ENCODE measurements at regions not wholly inside any gene's neighbourhood (a gene's known extent, or its start where the extent isn't known, plus 50 kb on each side); places are given as distances from the start of the nearest gene placed in this dataset.

DNA sequence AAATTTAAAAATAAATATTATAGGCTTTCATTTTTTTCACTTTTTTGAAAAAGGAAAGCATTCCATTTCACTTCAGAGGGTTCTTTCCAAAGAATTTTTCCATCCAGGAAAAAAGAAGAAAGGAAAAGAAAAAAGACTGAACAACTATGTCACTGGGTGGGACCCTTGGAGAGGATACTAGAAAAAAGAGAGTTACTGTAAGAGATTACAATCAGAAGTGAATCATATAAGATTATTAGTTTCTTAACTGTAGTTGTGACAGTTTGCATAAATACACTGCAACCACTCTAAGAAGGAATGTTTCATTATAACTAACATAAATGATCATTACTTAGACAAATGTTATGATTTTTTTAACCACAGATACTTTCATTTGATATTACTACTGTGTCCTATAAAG is 87.8 kb downstream of the KLF12 start:
- TF ChIP-seq POLR2A (IDR thresholded peaks at IDR 0.05; ENCODE audit: low read depth), result no peak
- TF ChIP-seq, protein P1, sequence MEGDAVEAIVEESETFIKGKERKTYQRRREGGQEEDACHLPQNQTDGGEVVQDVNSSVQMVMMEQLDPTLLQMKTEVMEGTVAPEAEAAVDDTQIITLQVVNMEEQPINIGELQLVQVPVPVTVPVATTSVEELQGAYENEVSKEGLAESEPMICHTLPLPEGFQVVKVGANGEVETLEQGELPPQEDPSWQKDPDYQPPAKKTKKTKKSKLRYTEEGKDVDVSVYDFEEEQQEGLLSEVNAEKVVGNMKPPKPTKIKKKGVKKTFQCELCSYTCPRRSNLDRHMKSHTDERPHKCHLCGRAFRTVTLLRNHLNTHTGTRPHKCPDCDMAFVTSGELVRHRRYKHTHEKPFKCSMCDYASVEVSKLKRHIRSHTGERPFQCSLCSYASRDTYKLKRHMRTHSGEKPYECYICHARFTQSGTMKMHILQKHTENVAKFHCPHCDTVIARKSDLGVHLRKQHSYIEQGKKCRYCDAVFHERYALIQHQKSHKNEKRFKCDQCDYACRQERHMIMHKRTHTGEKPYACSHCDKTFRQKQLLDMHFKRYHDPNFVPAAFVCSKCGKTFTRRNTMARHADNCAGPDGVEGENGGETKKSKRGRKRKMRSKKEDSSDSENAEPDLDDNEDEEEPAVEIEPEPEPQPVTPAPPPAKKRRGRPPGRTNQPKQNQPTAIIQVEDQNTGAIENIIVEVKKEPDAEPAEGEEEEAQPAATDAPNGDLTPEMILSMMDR (IDR thresholded peaks at IDR 0.05), result no peak

All from esophagus muscularis mucosa (tissue), 3 donors.